ENCODE measurements at regions not wholly inside any gene's neighbourhood (a gene's known extent, or its start where the extent isn't known, plus 50 kb on each side); places are given as distances from the start of the nearest gene placed in this dataset.

DNA sequence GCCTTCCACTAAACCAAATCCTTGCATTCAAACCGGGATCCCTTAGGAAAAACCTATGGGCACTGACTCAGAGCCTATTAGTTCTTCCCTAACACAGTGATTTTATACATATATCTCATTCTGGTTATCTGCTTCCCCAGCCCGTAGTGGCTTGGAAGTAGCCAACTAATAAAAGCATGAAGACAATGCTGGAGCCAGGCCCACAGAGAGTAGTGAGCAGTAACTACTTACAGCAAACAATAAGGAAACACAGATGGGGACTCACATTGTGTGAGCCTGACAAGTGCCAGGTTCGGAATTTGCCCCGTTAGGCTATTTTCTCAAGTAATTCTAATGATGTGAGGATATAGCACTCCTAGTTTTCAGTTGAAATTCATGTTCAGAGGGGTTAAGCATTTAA lies 83.3 kb upstream of the OR5AK2 start:
- Mint-ChIP-seq H3K27me3 (no peaks in the 10 kb centered on the region), H3K4me3 (no peak overlapping the region), H3K27ac (no peak overlapping the region), H3K36me3 (ENCODE audit: low read depth) (no peaks in the 10 kb centered on the region), H3K9me3 (no peaks in the 10 kb centered on the region), H3K4me1 (no peaks in the 10 kb centered on the region)
- ChIA-PET POLR2A (no interaction called here), CTCF (no interaction called here)
- no peak for DNase-seq

DNA sequence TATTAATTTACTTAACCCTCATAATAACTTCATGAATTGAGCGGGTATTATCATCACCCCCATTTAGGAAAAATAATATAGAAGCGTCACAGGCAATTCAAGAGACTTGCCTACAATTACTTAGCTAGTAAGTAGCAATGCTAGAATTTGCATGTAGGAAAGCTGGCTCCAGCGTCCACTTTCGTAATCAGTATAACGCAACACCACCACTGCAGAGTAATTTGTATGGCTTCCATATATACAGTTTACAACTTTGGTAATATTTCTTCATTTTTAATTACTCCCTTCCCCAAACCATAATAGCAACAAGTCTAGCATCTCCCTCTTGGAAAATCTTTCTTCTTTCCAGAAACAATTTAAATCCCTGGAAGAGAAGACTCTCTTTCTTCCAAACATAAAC lies 89.9 kb upstream of the OR5AK2 start:
- H3K9me3 Mint-ChIP-seq, result no peaks in the 10 kb centered on the region
- no peak for DNase-seq
- no peaks in the 10 kb centered on the region for H3K4me1 Mint-ChIP-seq
- no peaks in the 10 kb centered on the region for H3K36me3 Mint-ChIP-seq (ENCODE audit: low read depth)
- no peak overlapping the region for H3K27ac Mint-ChIP-seq
- POLR2A ChIA-PET, result no interaction called here
- CTCF ChIA-PET, result no interaction called here
- H3K4me3 Mint-ChIP-seq, result no peak overlapping the region
- H3K27me3 Mint-ChIP-seq, result no peaks in the 10 kb centered on the region

DNA sequence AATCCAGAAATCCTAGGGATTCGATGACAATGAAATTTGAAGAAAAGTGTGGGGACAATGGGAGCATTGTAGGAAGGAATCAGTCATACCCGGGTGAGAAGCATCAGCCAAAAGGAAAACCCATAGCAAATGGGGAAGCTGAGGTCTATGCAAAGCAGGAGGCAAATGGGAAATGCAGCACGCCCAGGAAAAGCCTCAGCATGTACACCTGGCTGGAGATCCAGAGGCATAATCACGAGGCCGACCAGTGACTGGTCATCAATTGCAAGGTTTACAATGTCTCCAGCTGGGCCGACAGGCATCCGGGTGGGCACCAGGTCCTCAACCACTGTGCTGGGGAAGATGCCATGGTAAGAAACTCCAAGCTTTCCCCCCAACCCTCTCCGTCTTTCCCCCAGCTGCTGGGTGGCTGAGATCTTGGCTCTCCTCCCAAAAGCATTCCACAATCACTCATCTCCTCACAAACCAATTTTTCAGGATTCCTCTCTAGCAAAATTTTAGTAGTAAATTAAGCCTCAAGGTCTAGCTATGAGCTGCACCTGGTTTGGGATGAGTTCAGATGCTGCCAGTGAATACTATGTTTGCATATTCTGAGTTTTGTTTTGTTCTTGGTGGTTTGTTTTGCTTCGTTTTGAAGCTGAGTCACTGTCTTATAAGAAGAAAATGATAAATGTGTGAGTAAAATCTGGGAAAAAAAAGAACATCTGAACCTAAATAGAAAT lies 98.0 kb upstream of the OR5AK2 start:
- no peaks in the 10 kb centered on the region for H3K9me3 Mint-ChIP-seq
- no peak for DNase-seq
- POLR2A ChIA-PET, result no interaction called here
- H3K27me3 Mint-ChIP-seq, result peaks cover 2% of the 10 kb centered on the region
- CTCF ChIA-PET, result no interaction called here
- no peaks in the 10 kb centered on the region for H3K4me1 Mint-ChIP-seq
- H3K4me3 Mint-ChIP-seq, result no peak overlapping the region
- H3K27ac Mint-ChIP-seq, result no peak overlapping the region
- no peaks in the 10 kb centered on the region for H3K36me3 Mint-ChIP-seq (ENCODE audit: low read depth)

DNA sequence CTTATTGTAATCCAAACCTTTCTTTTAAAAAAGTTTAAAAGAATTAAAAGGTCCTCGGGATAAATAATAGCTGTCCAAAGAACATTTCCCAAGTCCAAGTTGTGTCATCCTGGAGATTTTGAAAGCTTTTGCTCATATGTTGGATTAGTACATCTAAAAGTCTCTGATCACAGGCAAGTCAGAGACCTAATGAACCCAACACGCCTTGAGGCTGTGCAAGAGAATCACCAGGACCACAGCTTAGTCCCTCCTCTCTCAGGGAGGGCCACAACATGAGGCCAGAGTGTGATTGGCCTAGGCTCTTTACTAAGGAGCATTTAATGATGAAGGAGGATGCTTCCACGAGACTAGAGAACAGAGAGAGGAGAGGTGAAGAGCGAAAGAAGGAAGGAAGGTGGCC lies 98.7 kb upstream of the OR5AK2 start:
- ChIA-PET CTCF (no interaction called here), POLR2A (no interaction called here)
- Mint-ChIP-seq H3K27me3 (peaks cover 2% of the 10 kb centered on the region), H3K36me3 (ENCODE audit: low read depth) (no peaks in the 10 kb centered on the region), H3K4me3 (no peak overlapping the region), H3K9me3 (no peaks in the 10 kb centered on the region), H3K27ac (no peak overlapping the region), H3K4me1 (no peaks in the 10 kb centered on the region)
- DNase-seq, result no peak

DNA sequence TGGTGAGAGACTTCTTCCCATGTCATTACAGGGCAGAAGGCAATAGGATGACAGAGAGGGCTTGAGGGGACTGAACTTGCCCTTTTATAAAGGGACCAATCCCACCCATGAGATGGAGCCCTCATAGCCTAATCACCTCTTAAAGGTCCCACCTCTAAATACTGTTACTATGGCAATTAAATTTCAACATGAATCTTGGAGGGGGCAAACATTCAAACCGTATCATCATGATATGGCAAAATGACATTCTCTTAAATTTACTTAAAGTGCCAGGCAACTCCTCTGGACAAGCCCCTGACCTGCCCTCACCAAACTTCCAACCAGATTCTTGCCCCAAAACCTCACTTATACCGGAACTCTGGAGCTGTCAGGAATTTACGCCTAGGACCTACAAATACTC lies 100.8 kb upstream of the OR5AK2 start:
- Mint-ChIP-seq H3K27me3 (peaks cover 2% of the 10 kb centered on the region), H3K4me3 (no peak overlapping the region), H3K9me3 (no peaks in the 10 kb centered on the region), H3K4me1 (no peaks in the 10 kb centered on the region), H3K36me3 (ENCODE audit: low read depth) (no peaks in the 10 kb centered on the region), H3K27ac (no peak overlapping the region)
- no peak for DNase-seq
- POLR2A ChIA-PET, result no interaction called here
- CTCF ChIA-PET, result interaction anchor here (0.6 kb wide), 1 partner anchor 347 kb away, joined by 3 read pairs; no protein-coding TSS in a partner anchor

DNA sequence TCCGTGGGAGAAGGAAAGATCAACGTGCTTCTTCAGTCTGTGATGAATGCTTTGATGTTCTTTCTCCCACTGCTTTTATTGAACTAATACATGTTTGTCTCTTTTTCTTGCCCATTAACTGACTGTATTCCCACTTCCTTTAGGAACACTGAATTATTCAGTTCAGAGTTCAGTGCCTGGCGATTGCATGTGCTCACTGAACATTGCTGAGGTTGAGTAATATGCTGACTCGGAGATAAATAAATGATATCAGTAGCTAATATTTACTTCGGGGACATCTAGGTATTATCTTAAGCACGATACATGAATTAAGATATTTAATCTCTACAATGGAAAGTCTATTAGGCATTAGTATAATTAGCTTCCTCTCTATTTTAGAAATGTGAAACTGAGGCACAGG lies 102.3 kb upstream of the OR5AK2 start:
- ChIA-PET POLR2A (no interaction called here), CTCF (no interaction called here)
- Mint-ChIP-seq H3K27ac (no peak overlapping the region), H3K9me3 (no peaks in the 10 kb centered on the region), H3K4me3 (no peak overlapping the region), H3K4me1 (no peaks in the 10 kb centered on the region), H3K36me3 (ENCODE audit: low read depth) (no peaks in the 10 kb centered on the region), H3K27me3 (peaks cover 2% of the 10 kb centered on the region)
- no peak for DNase-seq

DNA sequence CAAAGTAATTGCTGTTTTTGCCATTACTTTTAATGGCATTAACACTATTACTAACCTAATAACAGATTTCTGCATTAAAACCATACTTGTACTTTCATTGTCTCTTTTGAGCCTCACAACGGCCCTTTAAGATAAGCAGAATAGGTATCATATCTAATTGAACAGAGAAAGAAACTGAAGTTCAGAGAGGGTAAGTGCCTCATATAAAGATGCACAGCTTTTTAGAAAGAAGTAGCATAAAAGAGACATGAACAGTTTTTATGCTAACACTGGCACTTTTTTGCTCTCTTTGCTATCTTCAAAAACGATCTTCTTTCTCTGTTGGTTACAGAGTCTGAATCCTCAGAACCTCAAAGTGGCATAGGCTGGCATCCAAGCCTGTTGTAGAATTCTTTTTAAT lies 102.9 kb upstream of the OR5AK2 start:
- H3K4me1 Mint-ChIP-seq, result no peaks in the 10 kb centered on the region
- no peak overlapping the region for H3K4me3 Mint-ChIP-seq
- H3K27me3 Mint-ChIP-seq, result peaks cover 2% of the 10 kb centered on the region
- DNase-seq, result no peak
- no peaks in the 10 kb centered on the region for H3K9me3 Mint-ChIP-seq
- H3K36me3 Mint-ChIP-seq (ENCODE audit: low read depth), result no peaks in the 10 kb centered on the region
- no peak overlapping the region for H3K27ac Mint-ChIP-seq
- ChIA-PET CTCF (no interaction called here), POLR2A (no interaction called here)

DNA sequence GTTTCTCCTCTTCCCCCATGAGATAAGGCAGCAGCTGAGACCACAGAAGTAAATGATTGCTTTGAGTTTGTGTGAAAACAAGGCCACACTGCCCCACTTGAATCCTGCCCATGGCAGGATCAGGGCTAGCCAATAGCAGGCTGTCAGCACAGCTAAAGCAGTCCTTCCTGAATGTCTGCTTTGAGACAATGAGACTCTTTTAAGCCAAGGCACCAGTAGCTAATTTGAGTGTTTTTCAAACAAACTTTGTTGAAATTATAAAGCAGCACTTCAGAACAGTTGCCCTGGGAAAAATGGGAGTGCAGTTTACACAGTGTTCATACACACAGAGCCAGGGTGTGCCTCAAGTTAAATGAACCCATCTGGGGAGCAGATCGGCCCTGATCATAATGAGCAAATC lies 103.5 kb upstream of the OR5AK2 start:
- CTCF ChIA-PET, result no interaction called here
- H3K27me3 Mint-ChIP-seq, result peaks cover 2% of the 10 kb centered on the region
- POLR2A ChIA-PET, result no interaction called here
- no peak overlapping the region for H3K4me3 Mint-ChIP-seq
- H3K27ac Mint-ChIP-seq, result no peak overlapping the region
- H3K4me1 Mint-ChIP-seq, result no peaks in the 10 kb centered on the region
- no peaks in the 10 kb centered on the region for H3K36me3 Mint-ChIP-seq (ENCODE audit: low read depth)
- DNase-seq, result no peak
- no peaks in the 10 kb centered on the region for H3K9me3 Mint-ChIP-seq

DNA sequence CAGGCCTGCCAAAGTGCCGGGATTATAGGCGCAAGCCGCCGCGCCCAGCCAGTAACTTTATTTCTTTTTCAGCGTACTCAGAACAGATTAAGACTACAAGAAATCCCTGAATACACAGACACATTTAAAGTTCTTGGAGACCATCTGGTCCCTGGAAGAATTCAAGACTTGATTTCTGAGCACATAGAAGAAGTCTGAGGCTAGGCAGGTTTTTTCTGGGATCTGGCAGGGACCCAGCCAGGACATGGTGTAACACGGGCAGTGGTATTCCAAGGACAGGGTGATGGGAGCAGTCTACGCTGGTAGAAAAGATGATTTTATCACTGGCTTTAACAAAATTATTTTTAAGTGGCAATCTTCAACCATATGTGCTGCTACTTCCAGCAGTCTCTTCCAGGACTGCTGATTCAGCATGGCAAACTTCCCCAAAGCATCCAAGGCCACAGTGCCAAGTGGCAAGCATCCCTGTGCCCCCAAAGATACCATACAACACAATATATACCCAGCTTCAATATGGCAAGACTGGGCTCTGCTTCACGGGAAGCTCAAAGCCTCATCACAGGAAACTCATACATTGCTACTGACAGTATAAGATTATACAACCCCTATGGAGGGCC lies 105.2 kb upstream of the OR5AK2 start:
- POLR2A ChIA-PET, result no interaction called here
- Mint-ChIP-seq H3K27me3 (peaks cover 2% of the 10 kb centered on the region), H3K4me3 (no peak overlapping the region), H3K36me3 (ENCODE audit: low read depth) (no peaks in the 10 kb centered on the region), H3K9me3 (no peaks in the 10 kb centered on the region), H3K4me1 (no peaks in the 10 kb centered on the region), H3K27ac (no peak overlapping the region)
- CTCF ChIA-PET, result no interaction called here
- no peak for DNase-seq

DNA sequence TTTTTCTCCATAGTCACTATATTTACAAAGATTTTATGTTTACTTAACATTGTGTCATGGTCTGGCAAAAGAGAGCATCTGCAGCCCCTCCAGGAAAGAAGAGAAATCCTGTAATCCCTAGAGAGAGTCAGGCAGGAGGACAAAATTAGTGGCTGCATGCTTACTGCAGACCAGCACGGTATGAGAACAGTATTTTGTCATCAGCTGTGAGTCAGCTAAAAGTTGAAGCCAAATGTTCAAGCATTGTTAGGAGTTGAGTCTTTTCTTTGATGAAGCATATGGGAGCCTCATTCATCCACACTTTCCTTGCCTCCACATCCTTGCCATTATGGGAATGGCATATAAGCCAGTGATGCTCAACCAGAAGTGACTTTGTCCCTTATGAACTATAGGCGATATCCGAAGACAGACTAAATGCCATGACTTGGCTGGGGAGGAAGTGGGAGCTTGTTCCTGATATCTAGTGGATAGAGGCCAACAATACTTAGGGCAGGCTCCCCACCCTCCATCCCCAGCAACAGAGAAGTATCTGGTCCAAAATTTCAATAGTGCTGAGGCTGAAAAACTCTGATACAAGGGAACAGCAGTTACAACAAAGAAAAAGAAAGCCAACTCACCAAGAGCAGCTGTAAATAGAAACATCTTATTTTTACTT lies 112.0 kb upstream of the OR5AK2 start:
- Mint-ChIP-seq H3K27ac (no peak overlapping the region), H3K27me3 (no peaks in the 10 kb centered on the region), H3K4me3 (no peak overlapping the region), H3K36me3 (ENCODE audit: low read depth) (no peaks in the 10 kb centered on the region), H3K9me3 (peaks cover 6% of the 10 kb centered on the region), H3K4me1 (no peaks in the 10 kb centered on the region)
- DNase-seq, result no peak
- POLR2A ChIA-PET, result no interaction called here
- CTCF ChIA-PET, result no interaction called here

DNA sequence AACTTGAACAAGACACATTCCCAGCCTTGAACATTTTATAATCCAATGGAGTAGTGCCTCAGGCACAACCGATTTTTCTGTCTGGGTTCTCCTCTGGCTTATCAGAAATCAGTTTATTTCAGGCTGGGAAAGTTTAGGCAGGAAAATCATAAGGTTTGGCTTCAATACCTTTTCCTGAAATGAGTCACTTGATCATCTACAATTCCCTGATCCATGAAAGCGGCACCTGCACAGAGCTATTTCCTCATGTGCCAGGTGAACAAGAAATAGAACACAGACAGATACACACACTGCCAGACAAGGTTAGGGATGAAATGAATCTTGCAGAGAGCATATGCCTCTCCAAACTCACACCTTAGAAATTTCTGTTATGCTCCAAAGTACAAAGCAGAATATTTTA lies 106.7 kb upstream of the OR9G4 start:
- Mint-ChIP-seq H3K9me3 (no peaks in the 10 kb centered on the region), H3K4me3 (no peak overlapping the region), H3K27me3 (no peaks in the 10 kb centered on the region), H3K36me3 (ENCODE audit: low read depth) (no peaks in the 10 kb centered on the region), H3K4me1 (no peaks in the 10 kb centered on the region), H3K27ac (no peak overlapping the region)
- CTCF ChIA-PET, result no interaction called here
- POLR2A ChIA-PET, result no interaction called here
- no peak for DNase-seq

DNA sequence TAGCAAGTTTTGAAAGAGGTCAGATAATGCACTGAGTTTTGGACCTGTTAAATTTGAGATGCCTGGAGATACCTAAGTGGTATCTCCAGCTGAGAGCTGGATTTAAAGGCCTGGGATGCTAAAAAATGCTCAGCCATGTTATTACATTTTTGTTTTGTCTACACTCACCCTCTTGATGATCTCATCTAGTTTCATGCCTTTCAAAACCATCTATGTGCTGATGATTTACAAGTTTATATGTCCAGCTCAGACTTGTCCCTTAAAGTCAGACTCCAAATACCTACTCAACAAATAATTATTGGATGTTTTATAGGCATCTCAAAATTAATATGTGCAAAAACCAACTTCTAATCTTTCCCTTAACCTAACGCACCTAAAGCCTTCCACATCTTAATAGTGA lies 103.6 kb upstream of the OR9G4 start:
- H3K4me1 Mint-ChIP-seq, result no peaks in the 10 kb centered on the region
- no peak for DNase-seq
- no peak overlapping the region for H3K27ac Mint-ChIP-seq
- ChIA-PET CTCF (no interaction called here), POLR2A (no interaction called here)
- no peaks in the 10 kb centered on the region for H3K36me3 Mint-ChIP-seq (ENCODE audit: low read depth)
- H3K27me3 Mint-ChIP-seq, result no peaks in the 10 kb centered on the region
- no peaks in the 10 kb centered on the region for H3K9me3 Mint-ChIP-seq
- H3K4me3 Mint-ChIP-seq, result no peak overlapping the region

DNA sequence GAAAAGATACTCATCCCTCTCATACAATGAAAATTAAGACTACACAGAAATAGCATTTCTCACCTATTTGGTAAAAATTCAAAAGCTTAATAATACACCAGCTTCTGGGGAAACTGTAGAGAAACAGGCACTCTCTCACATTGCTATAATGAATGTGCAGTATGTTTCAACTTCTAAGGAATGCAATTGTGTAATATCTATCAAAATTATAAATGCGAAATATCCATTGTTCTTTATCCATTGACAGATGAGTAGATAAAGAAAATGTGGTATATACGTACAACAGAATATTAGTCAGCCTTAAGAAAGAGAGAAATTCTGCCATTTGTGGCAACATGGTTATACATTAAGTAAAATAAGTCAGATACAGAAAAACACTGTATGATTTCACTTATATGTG lies 101.4 kb upstream of the OR9G4 start:
- Mint-ChIP-seq H3K4me1 (no peaks in the 10 kb centered on the region), H3K27ac (no peak overlapping the region), H3K27me3 (no peaks in the 10 kb centered on the region), H3K4me3 (no peak overlapping the region), H3K9me3 (no peaks in the 10 kb centered on the region), H3K36me3 (ENCODE audit: low read depth) (no peaks in the 10 kb centered on the region)
- DNase-seq, result no peak
- ChIA-PET POLR2A (no interaction called here), CTCF (no interaction called here)

DNA sequence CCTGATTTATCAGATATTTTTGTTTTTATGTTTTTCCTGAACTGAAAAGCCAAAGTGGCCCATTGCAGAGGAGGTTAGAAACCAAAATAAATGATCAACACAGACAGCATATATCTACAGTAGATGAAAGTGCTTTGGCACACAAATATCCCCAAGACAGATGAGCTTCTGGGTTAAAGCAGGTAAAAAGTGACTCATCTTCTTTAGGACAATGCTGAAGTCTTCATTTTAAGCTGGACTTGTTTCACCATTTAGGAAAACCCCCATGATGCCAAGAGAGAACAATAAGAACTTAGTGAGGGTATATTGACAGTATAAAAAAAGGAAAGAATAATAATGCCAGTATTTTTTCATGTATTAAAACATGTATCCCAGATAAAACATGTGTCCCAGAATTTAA lies 100.8 kb upstream of the OR9G4 start:
- H3K27me3 Mint-ChIP-seq, result no peaks in the 10 kb centered on the region
- DNase-seq, result no peak
- H3K9me3 Mint-ChIP-seq, result no peaks in the 10 kb centered on the region
- ChIA-PET POLR2A (no interaction called here), CTCF (no interaction called here)
- H3K4me3 Mint-ChIP-seq, result no peak overlapping the region
- H3K27ac Mint-ChIP-seq, result no peak overlapping the region
- H3K36me3 Mint-ChIP-seq (ENCODE audit: low read depth), result no peaks in the 10 kb centered on the region
- no peaks in the 10 kb centered on the region for H3K4me1 Mint-ChIP-seq
